Gastroesophageal sphincter (tissue), 4 donors: ENCODE measurements at regions not wholly inside any gene's neighbourhood (a gene's known extent, or its start where the extent isn't known, plus 50 kb on each side); places are given as distances from the start of the nearest gene placed in this dataset.

ENCODE experiments used
- ATAC-seq: fragments of 150-250 bp; one replicate; pipeline ENCODE4 v1.9.1; 2016; ENCODE audit warnings: mild to moderate bottlenecking, moderate library complexity
- H3K27ac ChIP-seq, 4 donors: fragments of 200-600 bp; sonication (generic) in 3 of 4; 1 replicate in 3 of 4; 2 replicates in 1 of 4; pipeline ENCODE4 v1.5.1; 2016 to 2019
- H3K27me3 ChIP-seq: fragments of 200-600 bp; sonication (generic); one replicate; pipeline ENCODE4 v1.5.1; 2019
- H3K36me3 ChIP-seq, 2 donors: fragments of 200-600 bp; sonication (generic); one replicate each; pipeline ENCODE4 v1.5.1; 2019; ENCODE audit warnings: control low read depth in 1 of 2
- H3K4me1 ChIP-seq, 3 donors: fragments of 200-600 bp; sonication (generic); 1 replicate in 2 of 3; 2 replicates in 1 of 3; pipeline ENCODE4 v1.5.1; 2016 to 2019; ENCODE audit warnings: control low read depth in 2 of 3
- H3K4me3 ChIP-seq, 2 donors: fragments of 200-600 bp; sonication (generic); one replicate each; pipeline ENCODE4 v1.5.1; 2019; ENCODE audit warnings: mild to moderate bottlenecking in 1 of 2, moderate library complexity in 1 of 2
- H3K9me3 ChIP-seq, 3 donors: fragments of 200-600 bp; sonication (generic); one replicate each; pipeline ENCODE4 v1.5.1; 2017 to 2019; ENCODE audit warnings: control low read depth in 2 of 3
- EP300 ChIP-seq: sonication (generic); formaldehyde crosslinking; IDR thresholded peaks from one replicate; pipeline ENCODE4 v1.6.1; 2017; ENCODE audit warnings: antibody characterized with exemption, mild to moderate bottlenecking
- POLR2A ChIP-seq, 2 donors: fragments of 450-650 bp; IDR thresholded peaks; one replicate each; pipeline ENCODE4 v1.6.1; 2017; ENCODE audit warnings: antibody characterized with exemption in 2 of 2, mild to moderate bottlenecking in 2 of 2, moderate library complexity in 1 of 2
- POLR2AphosphoS5 ChIP-seq: sonication (generic); formaldehyde crosslinking; IDR thresholded peaks from one replicate; pipeline ENCODE4 v1.6.1; 2017; ENCODE audit warnings: antibody characterized with exemption
- WGBS, 2 donors: methylation state at CpG; one replicate each; pipeline ENCODE4 v1.1.5; 2018; ENCODE audit warnings: low coverage in 1 of 2; 5-methylcytosine and 5-hydroxymethylcytosine counted together
- TF ChIP-seq, protein P1 (sequence below), 4 experiments: fragments of 200-600 bp in 2 of 4; fragments of 450-650 bp in 2 of 4; sonication (generic) in 1 of 4; IDR thresholded peaks; one replicate each; pipeline ENCODE4 v1.5.1; 2017 to 2019; ENCODE audit warnings: antibody characterized with exemption in 4 of 4, mild to moderate bottlenecking in 2 of 4, moderate library complexity in 2 of 4

DNA sequence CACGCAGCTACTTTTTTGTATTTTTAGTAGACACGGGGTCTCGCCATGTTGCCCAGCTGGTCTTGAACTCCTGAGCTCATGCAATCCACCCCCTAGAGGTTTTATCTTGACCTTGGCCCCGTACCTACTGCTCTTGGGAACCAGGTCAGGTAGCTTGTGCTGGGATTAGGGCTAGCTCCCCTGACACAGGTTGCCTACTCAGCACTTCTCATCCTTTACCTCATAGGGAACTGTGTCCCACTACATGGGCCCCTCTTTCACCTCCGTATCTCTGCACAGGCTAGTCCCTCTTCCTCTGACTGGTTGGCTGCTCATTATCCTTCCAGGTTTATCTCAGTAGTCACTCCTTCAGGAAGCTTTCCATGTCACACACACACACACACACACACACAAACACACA, 58.0 kb upstream of the ITPRID1 start:
- WGBS, 2 donors, result 74 to 86% methylated on average over 3 to 4 of the region's 5 CpGs
- TF ChIP-seq, protein P1, sequence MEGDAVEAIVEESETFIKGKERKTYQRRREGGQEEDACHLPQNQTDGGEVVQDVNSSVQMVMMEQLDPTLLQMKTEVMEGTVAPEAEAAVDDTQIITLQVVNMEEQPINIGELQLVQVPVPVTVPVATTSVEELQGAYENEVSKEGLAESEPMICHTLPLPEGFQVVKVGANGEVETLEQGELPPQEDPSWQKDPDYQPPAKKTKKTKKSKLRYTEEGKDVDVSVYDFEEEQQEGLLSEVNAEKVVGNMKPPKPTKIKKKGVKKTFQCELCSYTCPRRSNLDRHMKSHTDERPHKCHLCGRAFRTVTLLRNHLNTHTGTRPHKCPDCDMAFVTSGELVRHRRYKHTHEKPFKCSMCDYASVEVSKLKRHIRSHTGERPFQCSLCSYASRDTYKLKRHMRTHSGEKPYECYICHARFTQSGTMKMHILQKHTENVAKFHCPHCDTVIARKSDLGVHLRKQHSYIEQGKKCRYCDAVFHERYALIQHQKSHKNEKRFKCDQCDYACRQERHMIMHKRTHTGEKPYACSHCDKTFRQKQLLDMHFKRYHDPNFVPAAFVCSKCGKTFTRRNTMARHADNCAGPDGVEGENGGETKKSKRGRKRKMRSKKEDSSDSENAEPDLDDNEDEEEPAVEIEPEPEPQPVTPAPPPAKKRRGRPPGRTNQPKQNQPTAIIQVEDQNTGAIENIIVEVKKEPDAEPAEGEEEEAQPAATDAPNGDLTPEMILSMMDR (IDR thresholded peaks at IDR 0.05), result no peak
- no peak for TF ChIP-seq POLR2AphosphoS5
- no peak for TF ChIP-seq EP300
- no peak for TF ChIP-seq POLR2A (IDR thresholded peaks at IDR 0.05)
- ATAC-seq, result no peak

DNA sequence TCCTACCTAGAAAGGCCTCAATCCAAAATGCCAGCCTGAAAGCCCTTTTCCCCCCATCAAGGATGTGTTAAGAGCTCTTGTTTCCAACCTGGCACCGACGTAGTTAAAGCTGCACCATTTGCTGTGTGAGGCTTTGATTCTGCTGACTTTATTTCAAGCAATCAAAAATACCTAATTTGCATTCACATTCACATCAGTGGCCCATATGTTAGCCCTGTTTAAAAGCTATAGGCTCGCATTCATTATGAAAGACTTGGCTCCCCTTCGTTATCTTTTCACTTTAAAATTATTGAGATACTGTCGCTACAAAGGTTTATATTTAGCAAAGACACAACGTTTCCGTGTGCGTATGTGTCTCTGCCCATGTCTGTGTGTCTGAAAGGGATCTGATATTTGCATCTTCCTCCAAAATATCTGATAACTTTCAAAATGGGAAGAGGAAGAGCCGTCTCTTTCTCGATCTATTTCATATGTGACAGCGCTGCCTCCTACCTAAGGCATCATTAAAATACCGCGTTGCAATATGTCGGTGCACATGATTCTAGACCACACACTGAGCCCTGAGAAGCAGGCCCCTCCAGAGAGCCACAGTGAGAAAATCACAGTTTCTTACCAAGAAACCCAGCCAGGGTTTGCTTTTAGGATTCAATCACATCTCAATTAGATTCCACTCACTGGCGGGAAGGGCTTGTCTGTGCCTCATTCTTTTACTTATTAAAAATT, 57.1 kb upstream of the ITPRID1 start:
- no peaks in the 10 kb centered on the region for H3K9me3 ChIP-seq
- no peaks in the 10 kb centered on the region for H3K36me3 ChIP-seq
- 60 to 69% methylated on average over 12 to 15 of the region's 15 CpGs for WGBS, 2 donors
- H3K4me3 ChIP-seq, result no peak overlapping the region
- H3K4me1 ChIP-seq, result no peaks in the 10 kb centered on the region
- TF ChIP-seq POLR2AphosphoS5 (no peak), POLR2A (IDR thresholded peaks at IDR 0.05) (no peak), EP300 (no peak)
- TF ChIP-seq, protein P1 (IDR thresholded peaks at IDR 0.05), result no peak
- H3K27ac ChIP-seq, result no peak overlapping the region
- H3K27me3 ChIP-seq, result peaks cover 3% of the 10 kb centered on the region
- ATAC-seq, result no peak

More for the DNA sequence above, 58.0 kb upstream of the ITPRID1 start:
- peaks cover 3% of the 10 kb centered on the region for H3K27me3 ChIP-seq
- H3K4me3 ChIP-seq, result no peak overlapping the region
- no peak overlapping the region for H3K27ac ChIP-seq
- no peaks in the 10 kb centered on the region for H3K36me3 ChIP-seq
- H3K4me1 ChIP-seq, result no peaks in the 10 kb centered on the region
- H3K9me3 ChIP-seq, result no peaks in the 10 kb centered on the region

DNA sequence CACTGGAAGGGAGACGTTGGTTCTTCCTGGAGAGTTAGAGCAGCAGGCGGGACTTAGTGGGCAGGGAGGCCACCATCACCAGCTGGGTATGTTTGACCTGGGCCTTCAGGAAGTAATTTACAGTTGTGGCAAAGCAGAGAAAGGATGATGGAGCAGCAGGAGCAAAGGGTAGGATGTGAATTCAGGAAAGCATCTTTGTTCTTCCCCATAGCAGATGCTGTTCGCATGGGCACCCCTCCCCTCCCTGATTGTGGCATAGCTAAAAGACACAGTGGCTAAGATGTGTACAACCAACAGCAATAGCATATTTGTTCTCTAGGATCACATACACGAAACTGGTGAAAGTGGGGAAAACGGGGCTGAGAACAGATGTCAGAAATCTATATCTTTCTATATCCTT, 56.3 kb upstream of the ITPRID1 start:
- no peaks in the 10 kb centered on the region for H3K9me3 ChIP-seq
- H3K36me3 ChIP-seq, result no peaks in the 10 kb centered on the region
- H3K27me3 ChIP-seq, result peaks cover 3% of the 10 kb centered on the region
- H3K27ac ChIP-seq, result no peak overlapping the region
- no peak for ATAC-seq
- WGBS, 2 donors, result 64 to 72% methylated on average over 5 of the region's 5 CpGs
- H3K4me3 ChIP-seq, result no peak overlapping the region
- TF ChIP-seq POLR2A (IDR thresholded peaks at IDR 0.05), result no peak
- TF ChIP-seq, protein P1 (IDR thresholded peaks at IDR 0.05), result no peak
- no peak for TF ChIP-seq POLR2AphosphoS5
- H3K4me1 ChIP-seq, result no peaks in the 10 kb centered on the region

DNA sequence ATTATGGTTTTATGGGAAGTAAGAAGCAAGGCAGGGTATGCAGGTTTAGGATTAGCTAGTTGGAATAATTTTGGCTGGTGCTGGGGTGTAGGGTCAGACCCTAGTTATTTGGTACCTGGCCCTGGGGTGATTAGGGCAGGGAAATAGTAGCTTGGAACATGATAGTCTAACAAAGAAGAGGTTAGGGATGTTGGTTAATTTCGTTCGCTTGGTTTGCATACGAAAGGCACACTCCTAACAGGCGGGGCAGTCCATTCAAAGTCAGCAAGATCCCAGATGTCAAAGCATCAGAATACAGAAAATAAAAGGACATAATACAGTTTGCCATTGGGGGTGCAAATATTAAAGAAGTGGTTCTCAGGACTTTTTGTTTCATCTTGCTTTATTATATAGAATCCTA, 55.7 kb upstream of the ITPRID1 start:
- H3K9me3 ChIP-seq, result no peaks in the 10 kb centered on the region
- H3K4me1 ChIP-seq, result no peaks in the 10 kb centered on the region
- WGBS, 2 donors, result 69 to 89% methylated on average over 4 of the region's 4 CpGs
- no peak overlapping the region for H3K4me3 ChIP-seq
- TF ChIP-seq, protein P1 (IDR thresholded peaks at IDR 0.05), result no peak
- TF ChIP-seq POLR2AphosphoS5, result no peak
- no peak for TF ChIP-seq POLR2A (IDR thresholded peaks at IDR 0.05)
- H3K27me3 ChIP-seq, result peaks cover 3% of the 10 kb centered on the region
- H3K36me3 ChIP-seq, result no peaks in the 10 kb centered on the region
- no peak for ATAC-seq
- no peak overlapping the region for H3K27ac ChIP-seq

DNA sequence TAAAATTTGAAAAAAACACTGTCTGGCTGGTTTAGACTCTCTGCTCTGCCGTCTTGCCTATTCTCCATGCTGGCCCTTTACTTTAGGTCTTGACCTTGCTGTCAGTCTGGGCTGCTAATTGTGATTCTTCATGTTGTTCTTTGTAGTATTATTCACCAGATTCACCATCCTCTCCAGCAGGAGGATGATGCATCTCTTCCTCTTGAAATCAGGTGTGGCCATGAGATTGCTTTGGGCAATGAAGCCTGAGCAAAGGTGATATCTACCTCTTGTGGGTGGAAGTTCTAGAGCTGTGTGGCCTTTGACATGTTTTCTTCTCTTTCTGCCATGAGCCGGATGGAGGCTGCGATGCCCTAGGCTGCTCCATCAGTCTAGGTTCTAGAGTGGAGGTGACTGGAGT, 51.3 kb upstream of the ITPRID1 start:
- Histone ChIP-seq H3K9me3 (no peaks in the 10 kb centered on the region), H3K27me3 (peaks cover 3% of the 10 kb centered on the region), H3K36me3 (no peaks in the 10 kb centered on the region), H3K4me1 (no peaks in the 10 kb centered on the region), H3K27ac (no peak overlapping the region), H3K4me3 (no peak overlapping the region)
- WGBS, 2 donors, result 46% methylated on average over 1 of the region's 3 CpGs; no CpG with 5 or more reads in 1 of the 2 donors
- ATAC-seq, result no peak
- TF ChIP-seq EP300 (no peak), POLR2A (IDR thresholded peaks at IDR 0.05) (no peak), POLR2AphosphoS5 (no peak)
- TF ChIP-seq, protein P1 (IDR thresholded peaks at IDR 0.05), result no peak
